ENCODE measurements at regions not wholly inside any gene's neighbourhood (a gene's known extent, or its start where the extent isn't known, plus 50 kb on each side); places are given as distances from the start of the nearest gene placed in this dataset.

GRCh38 chr5:93886917-93887361, 145.5 kb upstream of the POU5F2 start:
- no peak for TF ChIP-seq CTCF (IDR thresholded peaks at IDR 0.05)
- no peak for TF ChIP-seq EZH2 (IDR thresholded peaks at IDR 0.05; ENCODE audit: borderline replicate concordance, insufficient read depth, low read depth, low read length, poor library complexity, severe bottlenecking)
- WGBS (ENCODE audit: insufficient coverage) = no CpG with 5 or more reads among the region's 1 CpG
- Histone ChIP-seq H2AFZ (ENCODE audit: insufficient read depth, low read depth, low read length, poor library complexity, severe bottlenecking) (no peak overlapping the region), H3K4me2 (replicated peaks; ENCODE audit: low read depth, low read length, poor library complexity, severe bottlenecking) (peak overlapping the region; percentile 44), H3K27me3 (replicated peaks in 1 of 4; ENCODE audit: control extremely low read depth in 1 of 4, control insufficient read depth in 3 of 4, insufficient read depth in 4 of 4, low read length in 3 of 4) (no peaks in the 10 kb centered on the region), H4K20me1 (ENCODE audit: control insufficient read depth, insufficient read depth, low read length, poor library complexity, severe bottlenecking) (no peaks in the 10 kb centered on the region), H3K9me3 (ENCODE audit: control extremely low read depth in 1 of 3, control insufficient read depth in 2 of 3, insufficient read depth in 1 of 3, low read length in 2 of 3) (no peaks in the 10 kb centered on the region), H3K4me1 (ENCODE audit: control insufficient read depth in 2 of 2, insufficient read depth in 2 of 2, low read length in 2 of 2) (peaks cover 0 to 12% of the 10 kb centered on the region in 2 donors), H3K27ac (ENCODE audit: low read length in 2 of 2) (no peak overlapping the region), H3K9ac (ENCODE audit: low read length) (peak overlapping the region; percentile 27), H3K4me3 (ENCODE audit: control extremely low read depth in 1 of 5, extremely low read depth in 1 of 5, insufficient read depth in 1 of 5, low read depth in 2 of 5, low read length in 4 of 5) (no peak overlapping the region), H3K79me2 (ENCODE audit: control insufficient read depth, insufficient read depth, low read length) (no peaks in the 10 kb centered on the region), H3K36me3 (replicated peaks in 1 of 2; ENCODE audit: control extremely low read depth in 1 of 2, control insufficient read depth in 1 of 2, extremely low read depth in 1 of 2, insufficient read depth in 2 of 2, low read length in 1 of 2) (no peaks in the 10 kb centered on the region)
- intact Hi-C loops (cut with micrococcal nuclease) = no loop called here
- ChIA-PET CTCF (no interaction called here), POLR2A (no interaction called here)
- no peaks in the 10 kb centered on the region for H3K27me3 Mint-ChIP-seq
- peaks cover 20% of the 10 kb centered on the region for H3K4me1 Mint-ChIP-seq
- no peak for ATAC-seq (ENCODE audit: low read depth)
- H3K9me3 Mint-ChIP-seq (ENCODE audit: insufficient read depth) = no peaks in the 10 kb centered on the region
- no peak for DNase-seq
- no peak overlapping the region for H3K27ac Mint-ChIP-seq
- peak overlapping the region; percentile 44 for H3K4me3 Mint-ChIP-seq

GRCh38 chr5:93886098-93886806, 144.9 kb upstream of the POU5F2 start:
- no peaks in the 10 kb centered on the region for H3K27me3 ChIP-seq (replicated peaks in 1 of 4; ENCODE audit: control extremely low read depth in 1 of 4, control insufficient read depth in 3 of 4, insufficient read depth in 4 of 4, low read length in 3 of 4)
- Mint-ChIP-seq H3K4me1 (peaks cover 20% of the 10 kb centered on the region), H3K27ac (no peak overlapping the region), H3K4me3 (no peak overlapping the region), H3K9me3 (ENCODE audit: insufficient read depth) (no peaks in the 10 kb centered on the region), H3K27me3 (no peaks in the 10 kb centered on the region)
- H2AFZ ChIP-seq (ENCODE audit: insufficient read depth, low read depth, low read length, poor library complexity, severe bottlenecking) = no peak overlapping the region
- ChIA-PET CTCF (no interaction called here), POLR2A (no interaction called here)
- intact Hi-C loops (cut with micrococcal nuclease) = no loop called here
- no peak overlapping the region for H3K4me2 ChIP-seq (replicated peaks; ENCODE audit: low read depth, low read length, poor library complexity, severe bottlenecking)
- 100% methylated on average over 1 of the region's 7 CpGs for WGBS (ENCODE audit: insufficient coverage)
- no peak overlapping the region for H3K4me3 ChIP-seq (ENCODE audit: control extremely low read depth in 1 of 5, extremely low read depth in 1 of 5, insufficient read depth in 1 of 5, low read depth in 2 of 5, low read length in 4 of 5)
- no peaks in the 10 kb centered on the region for H3K79me2 ChIP-seq (ENCODE audit: control insufficient read depth, insufficient read depth, low read length)
- no peak overlapping the region for H3K27ac ChIP-seq (ENCODE audit: low read length in 2 of 2)
- H3K36me3 ChIP-seq (replicated peaks in 1 of 2; ENCODE audit: control extremely low read depth in 1 of 2, control insufficient read depth in 1 of 2, extremely low read depth in 1 of 2, insufficient read depth in 2 of 2, low read length in 1 of 2) = no peaks in the 10 kb centered on the region
- peaks cover 0 to 12% of the 10 kb centered on the region in 2 donors for H3K4me1 ChIP-seq (ENCODE audit: control insufficient read depth in 2 of 2, insufficient read depth in 2 of 2, low read length in 2 of 2)
- no peaks in the 10 kb centered on the region for H3K9me3 ChIP-seq (ENCODE audit: control extremely low read depth in 1 of 3, control insufficient read depth in 2 of 3, insufficient read depth in 1 of 3, low read length in 2 of 3)
- ATAC-seq (ENCODE audit: low read depth) (no peak), DNase-seq (no peak)
- no peaks in the 10 kb centered on the region for H4K20me1 ChIP-seq (ENCODE audit: control insufficient read depth, insufficient read depth, low read length, poor library complexity, severe bottlenecking)
- TF ChIP-seq EZH2 (IDR thresholded peaks at IDR 0.05; ENCODE audit: borderline replicate concordance, insufficient read depth, low read depth, low read length, poor library complexity, severe bottlenecking) (no peak), CTCF (IDR thresholded peaks at IDR 0.05) (no peak)
- H3K9ac ChIP-seq (ENCODE audit: low read length) = no peak overlapping the region

Measured in B cell (primary cell).